CD14-positive monocyte (primary cell): ENCODE measurements at regions not wholly inside any gene's neighbourhood (a gene's known extent, or its start where the extent isn't known, plus 50 kb on each side); places are given as distances from the start of the nearest gene placed in this dataset.

Source experiments
- DNase-seq, 3 donors: peaks; one replicate each; pipeline ENCODE4 v3.0.0-alpha.2; 2011 to 2022
- H2AFZ ChIP-seq: 2 replicates; pipeline ENCODE4 v1.6.0; 2012; ENCODE audit warnings: mild to moderate bottlenecking, low read depth, low read length, inconsistent platforms; ENCODE audit not compliant: insufficient read depth, poor library complexity, severe bottlenecking
- H3K27ac ChIP-seq, 2 donors: 1 replicate in 1 of 2; 2 replicates in 1 of 2; pipeline ENCODE4 v1.5.1; 2012 to 2013; ENCODE audit warnings: low read length in 2 of 2, control low read depth in 1 of 2, inconsistent platforms in 1 of 2, low read depth in 1 of 2, mild to moderate bottlenecking in 1 of 2
- H3K27me3 ChIP-seq, 2 donors: one replicate each; pipeline versions ENCODE4 v1.6.0 to v1.6.1; 2011 to 2013; ENCODE audit warnings: low read length in 2 of 2; ENCODE audit not compliant: control insufficient read depth in 2 of 2, insufficient read depth in 2 of 2
- H3K36me3 ChIP-seq, 2 donors: replicated peaks in 1 of 2; 1 replicate in 1 of 2; 2 replicates in 1 of 2; pipeline versions ENCODE4 v1.5.1 to v1.6.1; 2012 to 2013; ENCODE audit warnings: low read length in 2 of 2, control low read depth in 1 of 2, inconsistent platforms in 1 of 2, mild to moderate bottlenecking in 1 of 2; ENCODE audit not compliant: insufficient read depth in 2 of 2, control insufficient read depth in 1 of 2
- H3K4me1 ChIP-seq, 2 donors: 1 replicate in 1 of 2; 2 replicates in 1 of 2; pipeline versions ENCODE4 v1.5.1 to v1.6.1; 2012 to 2013; ENCODE audit warnings: low read length in 2 of 2, control low read depth in 1 of 2, inconsistent platforms in 1 of 2, mild to moderate bottlenecking in 1 of 2, moderate library complexity in 1 of 2; ENCODE audit not compliant: insufficient read depth in 2 of 2, control insufficient read depth in 1 of 2
- H3K4me2 ChIP-seq: replicated peaks from 2 replicates; pipeline ENCODE3; 2012; ENCODE audit warnings: low read length, moderate library complexity, mild to moderate bottlenecking; ENCODE audit not compliant: poor library complexity, severe bottlenecking; ENCODE audit errors: extremely low read depth
- H3K4me3 ChIP-seq, 3 experiments: fragments of 200-600 bp in 1 of 3; sonication (generic) in 1 of 3; replicated peaks in 1 of 3; 1 replicate in 2 of 3; 2 replicates in 1 of 3; pipeline ENCODE4 v1.5.1; 2011 to 2013; ENCODE audit warnings: low read length in 3 of 3, mild to moderate bottlenecking in 3 of 3, control low read depth in 2 of 3, low read depth in 2 of 3, inconsistent platforms in 1 of 3, moderate library complexity in 1 of 3
- H3K79me2 ChIP-seq: 2 replicates; pipeline ENCODE4 v1.6.0; 2012; ENCODE audit warnings: mild to moderate bottlenecking, control low read depth, inconsistent platforms, low read length, moderate library complexity; ENCODE audit not compliant: insufficient read depth
- H3K9ac ChIP-seq: 2 replicates; pipeline ENCODE4 v1.6.0; 2017; ENCODE audit warnings: low read length, mild to moderate bottlenecking; ENCODE audit not compliant: insufficient read depth, poor library complexity, severe bottlenecking
- H3K9me3 ChIP-seq, 2 donors: replicated peaks in 1 of 2; 1 replicate in 1 of 2; 2 replicates in 1 of 2; pipeline versions ENCODE4 v1.5.1 to v1.6.1; 2012 to 2013; ENCODE audit warnings: low read length in 2 of 2, control low read depth in 1 of 2; ENCODE audit not compliant: control insufficient read depth in 1 of 2, insufficient read depth in 1 of 2
- H4K20me1 ChIP-seq: 2 replicates; pipeline ENCODE4 v1.6.0; 2012; ENCODE audit warnings: mild to moderate bottlenecking, low read length, control low read depth, moderate library complexity; ENCODE audit not compliant: insufficient read depth
- H3K27ac Mint-ChIP-seq, 7 donors: one replicate each; pipeline ENCODE4 v1.8.0; 2020; ENCODE audit warnings: mild to moderate bottlenecking in 7 of 7, mixed read lengths in 7 of 7, moderate library complexity in 6 of 7, inconsistent platforms in 2 of 7
- H3K27me3 Mint-ChIP-seq, 3 donors: one replicate each; pipeline ENCODE4 v1.8.0; 2021 to 2022; ENCODE audit warnings: low read depth in 3 of 3, mild to moderate bottlenecking in 3 of 3, mixed read lengths in 3 of 3, moderate library complexity in 3 of 3, inconsistent platforms in 1 of 3
- H3K36me3 Mint-ChIP-seq, 2 donors: one replicate each; pipeline ENCODE4 v1.8.0; 2020; ENCODE audit warnings: mixed read lengths in 2 of 2, inconsistent platforms in 1 of 2, mild to moderate bottlenecking in 1 of 2
- H3K4me1 Mint-ChIP-seq: one replicate; pipeline ENCODE4 v1.8.0; 2020; ENCODE audit warnings: mild to moderate bottlenecking, mixed read lengths
- H3K4me3 Mint-ChIP-seq, 2 donors: one replicate each; pipeline ENCODE4 v1.8.0; 2020; ENCODE audit warnings: mild to moderate bottlenecking in 2 of 2, mixed read lengths in 2 of 2, moderate library complexity in 1 of 2
- H3K9me3 Mint-ChIP-seq, 7 donors: one replicate each; pipeline ENCODE4 v1.8.0; 2020 to 2022; ENCODE audit warnings: mixed read lengths in 7 of 7, mild to moderate bottlenecking in 6 of 7, moderate library complexity in 6 of 7, inconsistent platforms in 2 of 7
- CTCF ChIP-seq: fragments of 200-600 bp; IDR thresholded peaks from one replicate; pipeline ENCODE4 v1.8.0; 2022; ENCODE audit warnings: antibody characterized with exemption, mild to moderate bottlenecking
- WGBS: methylation state at CpG from one replicate; pipeline ENCODE4 v1.1.5; 2013; ENCODE audit warnings: missing lambda C conversion rate; ENCODE audit not compliant: insufficient coverage; 5-methylcytosine and 5-hydroxymethylcytosine counted together
- intact Hi-C, 2 donors: fragments of 100-400 bp; cut with micrococcal nuclease; formaldehyde crosslinking; loops; one replicate each; pipeline versions ENCODE4 v1.15.0 to v1.15.1; 2023

DNA sequence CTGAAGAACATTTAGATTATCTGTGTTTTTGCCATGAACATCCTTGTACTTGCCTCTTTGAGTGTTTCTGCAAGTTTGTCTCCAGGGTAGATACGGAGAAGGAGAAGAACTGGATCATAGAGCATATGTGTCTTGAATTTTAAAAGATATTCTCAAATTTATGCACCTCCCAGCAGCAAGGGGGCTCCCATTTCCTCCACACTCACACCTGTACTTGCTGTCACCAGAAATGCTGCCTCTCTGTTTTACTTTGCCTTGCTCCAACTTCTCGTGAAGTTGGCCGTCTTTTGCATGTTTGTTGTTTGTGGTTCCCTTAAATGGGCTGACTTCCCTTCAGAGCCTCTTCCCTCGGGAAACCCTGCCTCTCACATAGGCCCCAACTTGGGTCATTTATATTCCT lies 171.0 kb downstream of the TFAP2C start:
- Histone ChIP-seq H3K9ac (no peak overlapping the region), H3K79me2 (no peaks in the 10 kb centered on the region), H3K9me3 (peaks cover 3 to 4% of the 10 kb centered on the region in 2 donors), H3K27me3 (peaks cover 0 to 2% of the 10 kb centered on the region in 2 donors), H3K27ac (no peak overlapping the region), H3K4me2 (no peak overlapping the region), H3K4me3 (no peak overlapping the region), H2AFZ (no peak overlapping the region), H3K36me3 (no peaks in the 10 kb centered on the region), H3K4me1 (no peaks in the 10 kb centered on the region), H4K20me1 (no peaks in the 10 kb centered on the region)
- H3K9me3 Mint-ChIP-seq: peaks cover 0 to 16% (median 0%) of the 10 kb centered on the region in 7 donors
- no peak overlapping the region for H3K4me3 Mint-ChIP-seq
- H3K36me3 Mint-ChIP-seq: no peaks in the 10 kb centered on the region
- H3K27ac Mint-ChIP-seq: no peak overlapping the region
- no peak for DNase-seq
- WGBS: no CpG with 5 or more reads among the region's 4 CpGs
- no peak for TF ChIP-seq CTCF
- peaks cover 5 to 7% (median 6%) of the 10 kb centered on the region in 3 donors for H3K27me3 Mint-ChIP-seq
- no peaks in the 10 kb centered on the region for H3K4me1 Mint-ChIP-seq
- intact Hi-C loops: no loop called here

GRCh38 chr20:56801971-56802755 lies 173.1 kb downstream of the TFAP2C start:
- Histone ChIP-seq H3K27ac (no peak overlapping the region), H3K27me3 (peaks cover 0 to 2% of the 10 kb centered on the region in 2 donors), H3K36me3 (no peaks in the 10 kb centered on the region), H3K4me2 (no peak overlapping the region), H3K4me1 (no peaks in the 10 kb centered on the region), H2AFZ (no peak overlapping the region), H3K4me3 (no peak overlapping the region), H3K79me2 (no peaks in the 10 kb centered on the region), H3K9me3 (peaks cover 3 to 4% of the 10 kb centered on the region in 2 donors), H3K9ac (no peak overlapping the region), H4K20me1 (no peaks in the 10 kb centered on the region)
- intact Hi-C loops: no loop called here
- Mint-ChIP-seq H3K9me3 (peaks cover 0 to 13% (median 0%) of the 10 kb centered on the region in 7 donors), H3K4me3 (no peak overlapping the region), H3K27ac (no peak overlapping the region), H3K4me1 (no peaks in the 10 kb centered on the region), H3K36me3 (no peaks in the 10 kb centered on the region), H3K27me3 (peaks cover 5 to 14% (median 8%) of the 10 kb centered on the region in 3 donors)
- no peak for DNase-seq
- no peak for TF ChIP-seq CTCF
- 87% methylated on average over 13 of the region's 19 CpGs for WGBS
